HEK293T (cell line): ENCODE measurements at regions not wholly inside any gene's neighbourhood (a gene's known extent, or its start where the extent isn't known, plus 50 kb on each side); places are given as distances from the start of the nearest gene placed in this dataset.

ENCODE experiments used
- CTCF ChIA-PET: fragments of 350-600 bp; formaldehyde crosslinking; extraction: SDS; loops from one replicate; lab custom pipeline; 2021; ENCODE audit warnings: antibody characterized with exemption, inconsistent platforms; lab: Yijun Ruan, JAX
- POLR2A ChIA-PET: fragments of 350-600 bp; formaldehyde crosslinking; extraction: SDS; loops from one replicate; lab custom pipeline; 2020; ENCODE audit warnings: antibody characterized with exemption, inconsistent platforms; lab: Yijun Ruan, JAX
- DNase-seq: peaks from one replicate; pipeline ENCODE4 v3.0.0; 2012; ENCODE audit warnings: mixed read lengths; ENCODE audit errors: extremely low spot score
- ARNT ChIP-seq: fragments of 450-650 bp; IDR thresholded peaks from 2 replicates; pipeline ENCODE4 v1.6.1; 2017; ENCODE audit warnings: mild to moderate bottlenecking
- BHLHE40 ChIP-seq: fragments of 450-650 bp; IDR thresholded peaks from 2 replicates; pipeline ENCODE4 v1.6.1; 2016; ENCODE audit warnings: mild to moderate bottlenecking, moderate library complexity, borderline replicate concordance
- CTBP1 ChIP-seq: fragments of 450-650 bp; IDR thresholded peaks from 2 replicates; pipeline ENCODE4 v1.6.1; 2016; ENCODE audit warnings: borderline replicate concordance
- ELF4 ChIP-seq: fragments of 450-650 bp; IDR thresholded peaks from 2 replicates; pipeline ENCODE4 v1.6.1; 2017; ENCODE audit warnings: antibody characterized with exemption
- FOXA1 ChIP-seq: fragments of 450-650 bp; IDR thresholded peaks from 2 replicates; pipeline ENCODE4 v1.6.1; 2016; ENCODE audit warnings: mild to moderate bottlenecking
- FOXK2 ChIP-seq: fragments of 450-650 bp; IDR thresholded peaks from 2 replicates; pipeline ENCODE4 v1.6.1; 2016; ENCODE audit warnings: mild to moderate bottlenecking
- FOXM1 ChIP-seq: fragments of 450-650 bp; IDR thresholded peaks from 2 replicates; pipeline ENCODE4 v1.6.1; 2017; ENCODE audit warnings: mild to moderate bottlenecking, borderline replicate concordance
- HDGF ChIP-seq: fragments of 450-650 bp; IDR thresholded peaks from 2 replicates; pipeline ENCODE4 v1.6.1; 2017; ENCODE audit warnings: antibody characterized with exemption, borderline replicate concordance
- L3MBTL2 ChIP-seq: fragments of 450-650 bp; conservative IDR thresholded peaks from 2 replicates; pipeline ENCODE4 v1.6.1; 2016; ENCODE audit warnings: mild to moderate bottlenecking
- LEF1 ChIP-seq: fragments of 450-650 bp; IDR thresholded peaks from 2 replicates; pipeline ENCODE4 v1.6.1; 2017; ENCODE audit warnings: mild to moderate bottlenecking, borderline replicate concordance
- NFRKB ChIP-seq: fragments of 450-650 bp; IDR thresholded peaks from 2 replicates; pipeline ENCODE4 v1.6.1; 2016; ENCODE audit warnings: mild to moderate bottlenecking, moderate library complexity
- PKNOX1 ChIP-seq: fragments of 450-650 bp; IDR thresholded peaks from 2 replicates; pipeline ENCODE4 v1.6.1; 2016
- SP1 ChIP-seq: fragments of 450-650 bp; IDR thresholded peaks from 2 replicates; pipeline ENCODE4 v1.6.1; 2017
- SUZ12 ChIP-seq: fragments of 450-650 bp; IDR thresholded peaks from 2 replicates; pipeline ENCODE4 v1.6.1; 2016; ENCODE audit warnings: mild to moderate bottlenecking
- TARDBP ChIP-seq: fragments of 450-650 bp; IDR thresholded peaks from 2 replicates; pipeline ENCODE4 v1.6.1; 2016
- ZNF384 ChIP-seq: fragments of 450-650 bp; IDR thresholded peaks from 2 replicates; pipeline ENCODE4 v1.6.1; 2016

- ChIA-PET POLR2A (no interaction called here), CTCF (no interaction called here)
- TF ChIP-seq FOXA1 (no peak), TARDBP (no peak), SP1 (no peak), CTBP1 (no peak), FOXM1 (no peak), ZNF384 (no peak), ELF4 (no peak), HDGF (no peak), FOXK2 (no peak), ARNT (no peak), LEF1 (no peak), BHLHE40 (no peak), L3MBTL2 (no peak), SUZ12 (no peak), NFRKB (no peak), PKNOX1 (no peak)
- DNase-seq = no peak
Measured at GRCh38 chr6:48933136-48933535, 529.9 kb downstream of the MMUT start.

GRCh38 chr6:48928937-48929336 lies 534.1 kb downstream of the MMUT start:
- POLR2A ChIA-PET = no interaction called here
- DNase-seq = peak; percentile 6
- TF ChIP-seq NFRKB (no peak), ZNF384 (no peak), ELF4 (no peak), ARNT (no peak), LEF1 (no peak), FOXK2 (no peak), BHLHE40 (no peak), FOXA1 (no peak), HDGF (no peak), SUZ12 (no peak), PKNOX1 (no peak)
- CTCF ChIA-PET = no interaction called here

GRCh38 chr6:48922837-48923236 lies 540.2 kb downstream of the MMUT start:
- DNase-seq = no peak
- no peak for TF ChIP-seq PKNOX1
- TF ChIP-seq NFRKB = no peak
- no peak for TF ChIP-seq BHLHE40
- TF ChIP-seq SUZ12 = no peak
- TF ChIP-seq SP1 = no peak
- no peak for TF ChIP-seq FOXM1
- no peak for TF ChIP-seq ELF4
- TF ChIP-seq L3MBTL2 = no peak
- no peak for TF ChIP-seq ZNF384
- no peak for TF ChIP-seq FOXA1
- no peak for TF ChIP-seq HDGF
- TF ChIP-seq CTBP1 = no peak
- no peak for TF ChIP-seq LEF1
- no peak for TF ChIP-seq FOXK2
- no peak for TF ChIP-seq ARNT
- TF ChIP-seq TARDBP = no peak
- ChIA-PET CTCF (no interaction called here), POLR2A (no interaction called here)

GRCh38 chr6:48919555-48919954 lies 543.5 kb downstream of the MMUT start:
- no peak for TF ChIP-seq FOXA1
- TF ChIP-seq HDGF = no peak
- no peak for TF ChIP-seq SP1
- TF ChIP-seq BHLHE40 = no peak
- no peak for TF ChIP-seq FOXM1
- CTCF ChIA-PET = no interaction called here
- DNase-seq = no peak
- POLR2A ChIA-PET = no interaction called here

GRCh38 chr6:48917233-48917632 lies 545.8 kb downstream of the MMUT start:
- ChIA-PET POLR2A (no interaction called here), CTCF (no interaction called here)
- DNase-seq = no peak
- TF ChIP-seq SP1 = no peak
- no peak for TF ChIP-seq ZNF384
- no peak for TF ChIP-seq NFRKB
- no peak for TF ChIP-seq LEF1
- no peak for TF ChIP-seq HDGF
- TF ChIP-seq FOXK2 = no peak
- no peak for TF ChIP-seq TARDBP
- TF ChIP-seq CTBP1 = no peak
- TF ChIP-seq FOXA1 = no peak
- no peak for TF ChIP-seq L3MBTL2

- ChIA-PET CTCF (no interaction called here), POLR2A (no interaction called here)
- DNase-seq = no peak
- no peak for TF ChIP-seq HDGF
Measured at GRCh38 chr6:48916607-48917006, 546.4 kb downstream of the MMUT start.

GRCh38 chr6:48915591-48915990 lies 547.5 kb downstream of the MMUT start:
- TF ChIP-seq HDGF (no peak), SUZ12 (no peak), SP1 (no peak), FOXA1 (no peak), BHLHE40 (no peak), LEF1 (no peak), ARNT (no peak), ELF4 (no peak), CTBP1 (no peak), NFRKB (no peak), L3MBTL2 (no peak), ZNF384 (no peak), PKNOX1 (no peak), FOXK2 (no peak), TARDBP (no peak)
- DNase-seq = no peak
- ChIA-PET CTCF (no interaction called here), POLR2A (no interaction called here)
